GM12872 (cell line): ENCODE measurements at regions not wholly inside any gene's neighbourhood (a gene's known extent, or its start where the extent isn't known, plus 50 kb on each side); places are given as distances from the start of the nearest gene placed in this dataset.

Experiments
- CTCF ChIP-seq: IDR thresholded peaks from 3 replicates; pipeline ENCODE4 v1.5.1; 2011; ENCODE audit warnings: low read depth, mild to moderate bottlenecking, low read length, moderate library complexity; ENCODE audit not compliant: insufficient read depth

- TF ChIP-seq CTCF, result no peak
Measured at GRCh38 chr3:132084982-132085381, 50.2 kb upstream of the CPNE4 start.

- no peak for TF ChIP-seq CTCF
Measured at GRCh38 chr3:132087356-132087755, 52.5 kb upstream of the CPNE4 start.

GRCh38 chr3:132088291-132088690 lies 53.5 kb upstream of the CPNE4 start:
- no peak for TF ChIP-seq CTCF

- TF ChIP-seq CTCF, result no peak
Measured at GRCh38 chr3:132090921-132091320, 56.1 kb upstream of the CPNE4 start.

- no peak for TF ChIP-seq CTCF
Measured at GRCh38 chr3:132116601-132117000, 81.8 kb upstream of the CPNE4 start.

- no peak for TF ChIP-seq CTCF
Measured at GRCh38 chr3:132117642-132118041, 82.8 kb upstream of the CPNE4 start.

- TF ChIP-seq CTCF, result no peak
Measured at GRCh38 chr3:132119531-132119930, 84.7 kb upstream of the CPNE4 start.

- TF ChIP-seq CTCF, result no peak
Measured at GRCh38 chr3:132124096-132124495, 89.3 kb upstream of the CPNE4 start.
